ENCODE measurements at regions not wholly inside any gene's neighbourhood (a gene's known extent, or its start where the extent isn't known, plus 50 kb on each side); places are given as distances from the start of the nearest gene placed in this dataset.

DNA sequence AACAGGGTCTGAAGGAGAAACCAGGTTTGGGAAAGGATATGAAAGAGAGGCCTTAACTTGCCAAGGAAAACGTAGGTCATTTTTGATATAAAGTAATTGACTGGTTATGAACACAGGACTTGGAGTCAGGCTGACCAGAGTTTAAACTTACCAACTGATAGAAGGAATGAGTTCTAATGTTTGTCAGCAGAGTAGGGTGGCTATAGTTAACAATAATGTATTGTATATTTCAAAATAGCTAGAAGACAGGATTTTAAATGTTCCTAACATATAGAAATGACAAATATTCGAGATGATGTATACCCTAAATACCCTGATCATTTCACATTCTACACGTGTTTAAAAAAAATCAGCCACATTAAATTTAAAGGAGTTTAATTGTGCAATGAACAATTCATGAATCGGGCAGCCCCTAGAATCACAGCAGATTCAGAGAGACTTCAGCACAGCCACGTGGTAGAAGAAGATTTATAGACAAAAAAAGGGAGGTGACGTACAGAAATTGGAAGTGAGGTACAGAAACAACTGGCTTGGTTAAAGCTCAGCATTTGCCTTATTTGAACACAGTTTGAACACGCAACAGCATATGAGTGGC is 52.5 kb upstream of the PLEKHG7 start:
- no peak for DNase-seq (ENCODE audit: low read depth, low spot score)

DNA sequence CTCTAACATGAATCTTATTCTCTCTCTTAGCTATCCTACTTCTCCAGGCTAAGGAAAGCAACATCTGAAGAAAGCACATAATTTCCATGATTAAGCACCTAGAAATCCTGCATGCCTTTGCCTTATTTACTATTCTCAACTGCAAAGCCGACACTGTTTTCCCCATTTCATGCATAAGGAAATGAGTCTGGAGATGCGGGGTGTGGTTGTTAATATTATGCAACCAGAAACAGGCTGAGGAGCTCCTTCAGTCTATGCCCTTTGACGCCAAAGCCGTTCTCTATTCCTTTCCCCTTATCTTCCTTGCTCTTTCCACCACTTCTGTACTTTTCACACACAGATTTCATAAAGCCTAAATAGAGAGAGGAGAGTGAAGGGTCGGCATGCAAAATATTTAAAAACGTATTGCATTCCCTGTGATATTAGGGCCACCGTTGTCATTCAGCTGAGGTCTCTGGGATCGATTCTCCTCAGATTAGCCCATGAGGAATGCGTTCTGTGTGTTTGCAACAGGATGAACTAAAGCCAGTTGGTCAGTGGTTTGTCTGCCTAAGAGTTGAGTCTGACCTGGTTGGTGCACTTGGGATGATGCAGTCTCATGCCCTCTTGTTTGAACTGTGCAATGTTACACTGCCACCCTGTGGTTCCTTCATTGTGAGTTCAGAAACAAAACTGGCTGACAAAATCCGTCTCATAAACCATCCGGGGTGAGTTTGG is 53.1 kb upstream of the PLEKHG7 start:
- peak; percentile 44 for DNase-seq (ENCODE audit: low read depth, low spot score)

DNA sequence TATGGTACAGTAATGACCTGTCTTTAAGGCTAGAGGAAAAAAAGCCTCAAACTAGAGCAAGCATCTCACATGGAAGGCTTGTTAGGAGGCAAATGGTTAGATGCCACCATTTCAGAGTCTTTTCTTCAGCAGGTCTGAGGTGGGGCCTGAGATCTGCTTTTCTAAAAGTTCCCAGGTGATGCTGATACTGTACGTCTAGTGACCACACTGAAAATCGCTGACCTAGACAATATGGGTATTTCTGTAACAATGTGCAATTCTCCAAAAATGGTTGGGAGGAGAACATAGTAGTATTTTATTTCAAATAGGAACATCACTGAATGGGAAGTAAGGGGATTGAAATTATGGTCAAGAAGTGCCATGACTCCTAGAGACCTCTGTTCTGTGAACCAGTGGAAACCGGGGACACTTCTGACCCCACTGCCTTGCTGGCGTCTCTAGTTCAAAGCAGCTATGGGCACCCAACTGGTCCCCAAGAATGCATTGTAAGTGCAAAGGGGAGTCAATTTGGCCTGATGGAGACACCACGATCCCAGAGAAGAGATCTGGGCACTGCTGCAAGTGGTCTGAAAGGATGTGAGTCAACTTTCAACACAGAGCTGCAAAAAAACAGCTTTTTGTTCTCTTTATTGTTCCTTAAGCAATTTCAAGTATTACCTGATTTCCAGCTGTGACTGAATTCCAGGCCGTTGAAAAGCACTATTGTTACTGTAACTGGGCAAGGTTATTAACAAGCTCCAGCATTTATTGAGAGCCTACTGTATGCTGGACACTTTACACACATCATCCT is 54.4 kb upstream of the PLEKHG7 start:
- no peak for DNase-seq (ENCODE audit: low read depth, low spot score)

DNA sequence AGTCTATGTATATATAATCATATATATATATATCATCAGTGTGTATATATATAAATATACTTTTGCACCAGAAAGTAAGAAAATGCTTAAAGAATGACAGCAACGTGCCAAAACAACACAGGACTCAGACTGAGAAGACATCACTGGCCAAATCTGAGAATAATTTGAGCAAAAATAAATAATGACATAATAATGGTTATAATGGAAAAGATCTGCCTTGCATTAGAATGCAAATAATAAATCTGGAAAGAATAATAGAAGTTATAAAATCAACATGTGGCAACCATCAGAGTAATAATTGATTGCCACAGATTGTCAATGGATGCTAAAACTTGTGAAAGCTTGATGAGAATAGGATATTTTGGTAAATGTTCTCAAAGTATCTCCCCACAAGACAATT is 61.5 kb upstream of the PLEKHG7 start:
- DNase-seq (ENCODE audit: low read depth, low spot score), result no peak

DNA sequence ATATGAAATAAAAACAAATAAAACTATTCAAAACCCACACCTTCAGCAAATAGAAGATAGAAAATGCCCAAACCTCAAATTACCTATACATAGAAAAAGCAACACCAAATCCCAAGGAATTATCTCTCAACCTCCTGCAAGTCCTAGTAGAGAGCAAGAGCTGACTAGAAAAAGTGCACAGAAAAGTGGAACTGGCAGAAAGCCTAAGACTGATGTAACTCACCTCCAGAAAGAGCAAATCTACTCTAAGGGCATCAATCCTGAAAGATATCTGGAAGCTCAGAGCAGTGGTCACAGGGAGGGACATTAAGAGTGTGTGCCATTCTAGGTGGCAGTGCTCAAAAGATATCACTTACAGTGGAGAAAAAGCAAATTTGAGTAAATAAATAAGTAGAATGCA is 62.1 kb upstream of the PLEKHG7 start:
- no peak for DNase-seq (ENCODE audit: low read depth, low spot score)

DNA sequence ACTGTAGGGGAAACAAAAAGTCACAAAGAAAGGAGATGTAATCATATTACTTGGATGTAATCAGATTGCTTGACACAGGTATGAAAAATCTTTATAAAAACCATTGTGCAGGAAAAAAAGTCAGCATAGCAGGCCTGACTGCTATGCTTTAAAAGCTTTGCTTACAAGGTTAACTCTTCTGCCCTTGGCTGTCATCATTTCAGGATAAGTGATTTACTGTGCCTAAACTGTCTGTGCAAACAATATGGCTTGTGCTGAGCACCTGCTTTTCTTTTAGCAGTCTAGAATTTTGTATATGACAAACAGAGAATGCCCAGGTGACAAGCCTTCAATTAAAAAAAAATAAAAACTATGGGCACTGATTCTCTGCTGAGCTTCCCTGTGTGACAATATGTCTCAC is 63.8 kb upstream of the PLEKHG7 start:
- no peak for DNase-seq (ENCODE audit: low read depth, low spot score)

DNA sequence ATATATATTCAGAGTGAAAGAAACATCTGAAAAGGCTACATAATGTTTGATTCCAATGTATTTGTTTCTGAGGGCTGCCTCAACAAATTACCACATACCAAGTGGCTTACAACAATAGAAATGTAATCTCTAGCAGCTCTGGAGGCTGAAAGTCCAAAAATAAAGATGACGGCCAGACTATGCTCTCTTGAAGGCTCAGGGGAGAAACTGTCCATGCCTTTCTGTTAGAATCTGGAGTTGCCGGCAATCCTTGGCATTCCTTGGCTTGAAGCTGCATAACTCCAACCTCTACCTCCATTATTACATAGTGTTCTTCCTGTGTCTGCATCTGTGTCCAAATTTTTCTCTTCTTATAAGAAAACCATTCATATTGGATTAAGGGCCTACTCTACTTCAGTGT is 68.1 kb upstream of the PLEKHG7 start:
- DNase-seq (ENCODE audit: low read depth, low spot score), result no peak

DNA sequence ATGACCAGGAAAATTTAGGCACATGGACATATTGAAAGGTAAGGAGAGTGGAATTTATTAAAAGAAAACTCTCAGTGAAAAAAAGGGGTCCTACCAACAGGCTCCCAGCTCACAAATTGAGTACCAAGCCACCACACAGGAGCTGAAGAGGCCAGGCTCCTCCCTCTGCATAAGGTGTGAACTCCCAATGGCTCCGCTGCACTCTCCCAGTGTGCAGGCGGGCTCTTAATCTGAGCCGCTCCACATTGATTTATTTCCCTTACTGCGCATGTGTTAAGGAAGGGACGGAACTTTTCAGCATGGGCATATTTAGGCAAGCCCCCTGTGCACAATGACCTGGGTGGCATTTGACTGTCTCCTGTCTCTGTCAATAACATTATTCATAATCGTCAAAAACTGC is 68.6 kb upstream of the PLEKHG7 start:
- no peak for DNase-seq (ENCODE audit: low read depth, low spot score)

DNA sequence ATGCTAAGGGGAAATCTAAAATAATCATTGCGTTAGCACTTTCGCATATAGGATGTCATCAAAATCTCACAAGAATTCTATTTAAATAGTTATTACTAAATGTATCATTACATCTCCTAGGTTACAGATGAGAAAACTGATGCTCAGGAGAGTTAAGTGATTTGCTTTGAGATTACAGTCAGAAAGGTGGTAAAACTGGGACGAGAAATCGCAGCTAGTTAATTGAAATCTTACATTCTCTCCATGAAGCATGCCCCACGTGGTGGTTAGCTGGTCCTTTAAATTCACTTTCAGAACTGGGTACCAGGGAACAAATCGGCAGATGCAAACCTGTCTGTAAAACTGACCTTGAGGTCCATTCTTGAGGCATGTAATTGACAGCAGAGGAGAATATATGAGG is 71.8 kb upstream of the PLEKHG7 start:
- no peak for DNase-seq (ENCODE audit: low read depth, low spot score)

DNA sequence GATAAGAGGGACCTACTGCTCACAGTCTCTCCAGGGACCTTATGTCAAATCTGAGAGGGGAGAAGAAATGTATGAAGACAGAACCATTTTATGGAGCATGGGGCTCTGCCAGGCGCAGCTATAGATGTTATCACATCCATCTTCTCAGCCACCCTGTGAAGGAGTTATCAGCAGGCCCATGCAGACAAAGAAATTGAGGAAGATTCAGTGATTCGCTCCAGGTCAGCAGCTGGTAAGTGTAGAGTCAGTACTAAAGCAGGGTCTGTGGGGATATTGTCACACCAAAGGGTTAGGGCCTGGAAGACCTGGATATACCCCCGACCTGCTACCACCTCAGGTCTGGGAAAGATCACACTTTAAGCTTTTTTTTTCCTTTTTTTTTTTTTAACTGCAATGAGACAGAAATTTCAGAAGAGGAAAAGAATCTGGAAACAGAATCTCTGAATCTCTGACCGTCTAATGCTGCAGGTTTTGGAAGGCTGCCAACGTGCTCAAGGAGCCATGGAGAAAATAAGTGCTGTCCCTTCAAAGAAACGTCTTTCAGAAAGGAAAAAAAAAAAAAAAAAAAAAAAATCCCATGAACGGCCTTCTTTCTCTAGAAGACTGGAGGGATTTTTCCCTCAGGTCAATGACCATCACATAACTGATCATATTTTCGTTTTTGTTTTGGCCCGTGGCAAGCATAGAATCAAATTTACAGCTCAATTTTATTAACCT is 73.3 kb upstream of the PLEKHG7 start:
- no peak for DNase-seq (ENCODE audit: low read depth, low spot score)

DNA sequence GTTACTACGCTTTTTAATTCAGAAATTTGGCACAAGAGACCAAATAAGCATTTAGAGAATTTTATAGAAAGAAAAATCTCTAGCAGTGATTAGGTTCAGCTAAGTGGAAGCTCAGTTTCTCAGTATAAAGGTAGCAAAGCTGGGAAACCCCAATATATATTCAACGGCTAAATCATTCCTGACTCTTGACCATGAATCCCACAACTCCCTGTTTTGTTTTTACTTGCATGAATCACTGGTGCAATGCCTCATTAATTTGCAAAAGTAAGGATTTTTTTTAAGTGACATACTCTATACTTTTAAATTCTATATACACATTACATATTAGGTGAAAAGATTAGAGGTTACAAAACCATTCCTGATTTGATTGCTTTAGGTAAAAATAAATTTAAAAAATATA is 74.3 kb upstream of the PLEKHG7 start:
- DNase-seq (ENCODE audit: low read depth, low spot score), result no peak

DNA sequence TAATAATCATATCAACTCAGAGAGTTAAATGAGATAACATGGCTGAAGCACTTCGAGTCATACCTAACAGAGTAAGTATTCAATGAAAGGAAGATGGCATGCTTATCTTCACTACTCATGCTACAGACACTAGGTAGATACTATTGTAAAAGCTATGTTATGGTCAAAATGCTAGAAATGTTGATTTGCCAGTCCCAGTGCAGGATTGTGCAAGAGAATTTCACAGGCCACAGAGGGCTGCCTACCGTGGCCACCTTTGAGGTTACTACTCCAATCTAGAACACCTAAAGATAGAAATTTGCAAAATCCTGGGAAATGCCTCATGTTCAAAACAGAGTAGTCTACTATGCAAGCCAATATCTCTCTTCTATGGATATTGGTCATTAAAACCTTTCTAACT is 75.3 kb upstream of the PLEKHG7 start:
- no peak for DNase-seq (ENCODE audit: low read depth, low spot score)

DNA sequence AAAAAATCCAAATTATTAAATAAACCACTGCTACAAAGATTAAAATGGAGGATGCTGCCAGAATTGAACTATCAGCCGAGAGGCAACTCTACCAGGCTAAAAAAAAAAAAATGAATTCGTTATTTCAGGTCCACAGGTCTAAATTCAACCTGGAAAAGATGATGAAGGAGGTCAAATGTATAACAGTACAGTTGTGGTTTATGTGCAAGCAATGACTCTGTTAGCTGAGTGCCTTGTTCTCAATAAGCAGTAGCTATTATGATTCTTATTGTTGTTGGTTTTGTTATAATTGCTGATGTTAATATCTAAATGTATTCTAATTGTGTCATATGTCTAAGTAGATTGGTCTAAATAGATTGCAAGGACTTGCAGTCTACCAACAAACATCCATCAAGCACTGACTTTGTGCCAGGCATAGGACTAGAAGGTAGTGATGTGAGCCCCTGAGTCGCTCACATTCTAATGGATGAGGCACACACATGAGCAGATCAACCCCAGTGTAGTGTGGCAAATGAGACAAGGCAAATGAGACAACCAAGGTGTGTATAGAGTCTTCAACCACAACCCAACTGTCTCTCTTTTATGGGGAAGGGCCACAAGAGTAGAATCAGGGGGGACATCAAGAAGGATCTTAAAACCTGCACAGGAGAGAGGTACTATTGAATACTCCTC is 77.0 kb upstream of the PLEKHG7 start:
- no peak for DNase-seq (ENCODE audit: low read depth, low spot score)

DNA sequence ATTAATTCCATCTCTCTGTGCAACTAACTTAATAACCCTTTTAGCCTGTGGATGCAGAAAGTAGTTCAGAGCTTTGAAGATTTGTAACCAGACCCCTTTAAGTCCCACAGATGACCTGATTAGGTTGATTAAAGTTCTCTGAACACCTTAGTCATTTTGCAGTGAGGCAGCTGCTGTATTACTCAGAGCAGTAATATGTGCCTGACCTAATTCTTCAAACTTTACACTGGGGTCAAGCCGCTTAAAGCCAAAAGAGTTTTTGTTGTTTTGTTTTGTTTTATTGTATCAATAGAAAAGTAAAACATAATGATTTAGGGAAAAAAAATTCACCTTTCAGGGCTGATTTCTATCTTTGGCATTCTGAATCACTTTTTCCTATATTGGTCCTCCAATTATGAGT is 78.6 kb upstream of the PLEKHG7 start:
- DNase-seq (ENCODE audit: low read depth, low spot score), result no peak

DNA sequence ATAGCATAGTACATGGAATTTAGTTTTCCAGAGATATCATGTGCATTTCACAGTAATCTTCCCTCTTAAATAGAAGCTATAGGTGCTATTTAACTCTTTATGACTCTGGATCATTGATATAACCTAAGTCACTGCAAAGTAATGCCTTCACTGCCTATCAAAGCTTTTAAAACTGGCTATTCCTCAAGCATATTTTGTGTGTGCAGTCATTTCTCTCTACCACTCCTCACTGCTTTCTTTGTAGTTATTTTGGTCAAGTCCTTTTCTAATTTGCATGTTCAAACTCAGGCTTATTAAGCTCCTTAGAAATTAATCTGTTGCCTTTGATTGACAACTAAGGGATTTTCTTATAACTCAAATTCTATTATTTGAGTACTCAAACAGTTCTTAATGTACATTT is 79.4 kb upstream of the PLEKHG7 start:
- DNase-seq (ENCODE audit: low read depth, low spot score), result no peak

DNA sequence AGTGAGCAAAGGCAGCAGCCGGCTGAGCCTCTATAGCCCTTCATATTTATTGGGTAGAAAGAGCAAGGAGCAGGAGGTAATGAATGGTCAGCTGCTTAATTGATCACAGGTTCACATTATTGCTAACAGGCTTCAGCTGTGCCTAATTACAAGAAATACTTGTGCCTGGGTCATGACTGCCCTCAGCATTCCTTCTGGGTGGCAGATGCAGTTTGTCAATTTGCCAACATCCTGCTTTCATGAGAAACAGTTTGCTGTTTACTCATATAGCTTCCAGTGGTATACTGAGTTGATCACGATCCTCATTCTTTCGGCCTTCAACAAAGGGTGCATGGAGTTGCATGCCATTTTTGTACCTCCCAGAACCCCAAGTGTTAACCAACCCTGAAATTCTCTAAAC is 81.0 kb upstream of the PLEKHG7 start:
- DNase-seq (ENCODE audit: low read depth, low spot score), result no peak

DNA sequence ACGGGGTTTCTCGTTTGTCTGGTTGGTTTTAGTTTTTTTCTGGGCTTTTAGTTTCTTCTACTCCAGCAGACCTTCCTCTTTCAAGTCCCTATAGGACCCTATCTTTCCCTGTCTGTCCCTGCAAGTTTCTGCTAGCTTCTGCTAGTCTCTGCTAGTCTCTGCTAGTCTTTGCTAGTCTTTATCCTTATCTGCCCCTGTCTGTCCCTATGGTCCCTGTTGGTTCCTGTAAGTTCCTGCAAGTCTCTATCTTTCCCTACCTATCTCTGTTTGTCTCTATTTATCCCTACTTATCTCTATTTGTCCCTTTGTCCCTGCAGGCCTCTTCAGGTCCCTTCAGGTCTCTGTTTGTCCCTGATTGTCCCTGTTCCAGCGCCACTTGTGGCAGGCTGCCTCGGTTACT is 81.5 kb upstream of the PLEKHG7 start:
- no peak for DNase-seq (ENCODE audit: low read depth, low spot score)

DNA sequence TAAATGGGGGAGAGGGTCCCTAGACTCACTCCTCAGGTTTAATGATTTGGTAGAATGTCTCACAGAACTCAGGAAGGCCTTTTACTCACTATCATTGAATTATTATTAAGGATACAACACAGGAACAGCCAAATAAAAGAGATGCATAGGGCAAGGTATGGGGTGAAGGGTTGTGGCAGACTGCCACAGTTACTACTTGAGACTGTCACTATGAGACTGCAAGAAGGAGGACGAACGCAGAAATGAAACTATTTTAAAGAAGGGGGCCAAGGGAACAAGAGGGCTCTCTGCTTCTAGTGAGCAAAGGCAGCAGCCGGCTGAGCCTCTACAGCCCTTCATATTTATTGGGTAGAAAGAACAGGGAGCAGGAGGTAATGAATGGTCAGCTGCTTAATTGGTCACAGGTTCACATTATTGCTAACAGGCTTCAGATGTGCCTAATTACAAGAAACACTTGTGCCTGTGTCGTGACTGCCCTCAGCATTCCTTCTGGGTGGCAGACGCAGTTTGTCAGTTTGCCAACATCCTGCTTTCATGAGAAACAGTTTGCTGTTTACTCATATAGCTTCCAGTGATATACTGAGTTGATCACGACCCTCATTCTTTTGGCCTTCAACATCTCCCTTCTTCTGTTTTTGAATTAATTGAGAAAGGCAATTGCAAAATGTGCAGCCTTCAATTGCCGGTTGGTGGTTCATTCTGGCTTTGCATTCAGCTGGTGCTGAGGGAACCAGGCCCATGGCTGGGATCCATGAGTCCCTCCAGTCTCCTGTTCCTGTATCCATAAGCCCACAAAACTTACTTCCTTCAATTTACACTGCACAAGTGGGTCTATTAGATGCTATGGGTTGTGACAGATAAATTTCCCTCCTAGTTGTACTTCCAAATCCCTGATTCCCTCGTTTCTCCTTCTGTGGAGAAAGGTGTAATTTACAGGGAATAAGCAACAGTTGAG is 82.8 kb upstream of the PLEKHG7 start:
- no peak for DNase-seq (ENCODE audit: low read depth, low spot score)

DNA sequence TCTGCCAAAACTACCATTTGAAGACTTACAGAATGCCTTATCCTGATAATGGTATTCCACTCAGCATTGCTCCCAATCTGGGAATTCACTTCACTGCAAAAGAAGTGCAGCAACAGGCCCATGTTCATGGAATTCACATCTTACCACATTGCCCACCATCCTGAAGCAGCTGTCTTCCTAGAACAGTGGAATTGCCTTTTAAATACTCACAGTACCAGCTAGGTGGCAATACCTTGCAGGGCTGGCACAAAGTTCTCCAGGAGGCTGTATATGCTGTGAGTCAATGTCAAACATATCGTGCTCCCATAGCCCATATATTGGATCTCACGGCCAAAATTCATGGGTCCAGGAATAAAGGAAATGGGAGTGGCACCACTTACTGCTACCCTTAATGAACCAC is 83.8 kb upstream of the PLEKHG7 start:
- no peak for DNase-seq (ENCODE audit: low read depth, low spot score)

DNA sequence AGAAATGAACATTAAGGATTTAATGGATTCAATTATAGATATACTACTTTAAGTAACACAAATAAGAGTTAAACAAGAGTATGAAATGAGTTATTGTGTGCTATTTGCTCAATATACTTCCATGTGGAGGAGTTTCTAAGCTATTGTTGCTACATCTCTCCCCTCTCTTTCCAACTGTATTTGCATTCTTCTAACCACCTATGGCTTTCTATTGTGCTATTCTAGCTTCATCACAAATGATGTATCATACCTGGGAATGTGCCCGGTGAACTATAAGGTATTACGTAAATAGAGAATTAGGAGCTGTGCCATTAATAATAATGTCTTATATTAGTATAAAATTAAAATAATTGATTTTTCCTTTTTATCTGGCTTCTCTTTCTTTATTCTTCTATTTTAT is 87.1 kb upstream of the PLEKHG7 start:
- DNase-seq (ENCODE audit: low read depth, low spot score), result no peak

DNA sequence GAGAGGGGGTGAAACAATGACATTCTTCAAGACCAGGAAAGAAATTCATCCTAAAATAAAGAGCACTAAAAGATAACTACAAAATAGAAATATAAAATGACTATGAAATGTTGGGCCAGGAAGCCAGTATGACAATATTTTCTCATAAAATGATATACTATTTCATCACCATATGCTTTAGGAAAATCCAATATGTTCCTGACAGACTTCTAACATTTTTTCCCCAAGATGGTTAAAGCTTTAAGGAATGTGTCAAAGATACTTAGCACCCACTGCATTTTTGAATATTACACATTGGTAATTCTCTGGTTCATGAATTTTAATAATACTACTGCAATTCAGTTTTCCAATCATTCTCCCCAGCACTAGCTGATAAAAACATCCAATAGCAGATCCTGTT is 87.7 kb upstream of the PLEKHG7 start:
- DNase-seq (ENCODE audit: low read depth, low spot score), result no peak

All from activated CD4-positive, CD25-positive, alpha-beta regulatory T cell treated with anti-CD3 and anti-CD28 coated beads, Interleukin-2, amount 50 U/mL, for 16 hours (primary cell).